PC-3 (cell line): ENCODE measurements at regions not wholly inside any gene's neighbourhood (a gene's known extent, or its start where the extent isn't known, plus 50 kb on each side); places are given as distances from the start of the nearest gene placed in this dataset.

ENCODE experiments used
- ATAC-seq: fragments of 200-7000 bp; cut with Tn5 transposase; 2 replicates; pipeline ENCODE4 v1.9.1; 2020; ENCODE audit warnings: mild to moderate bottlenecking, moderate library complexity
- BruUV-seq: library from RNA; stranded (reverse); fragments of 400-500 nt; replicated peaks from 2 replicates; lab custom pipeline; 2021; lab: Mats Ljungman, UMichigan
- CTCF ChIA-PET: fragments of 300-600 bp; sonication (Branson Sonifier 250); formaldehyde crosslinking; loops from one replicate; lab custom pipeline; 2022; ENCODE audit warnings: antibody characterized with exemption; lab: Charles Lee
- POLR2A ChIA-PET: fragments of 300-600 bp; sonication (Branson Sonifier 250); formaldehyde crosslinking; loops from one replicate; lab custom pipeline; 2022; ENCODE audit warnings: antibody characterized with exemption; ENCODE audit not compliant: unreplicated experiment; lab: Charles Lee
- DNase-seq: peaks from one replicate; pipeline ENCODE4 v3.0.0-alpha.2; 2015
- H2AFZ ChIP-seq: fragments of 300-600 bp; sonication (generic); 2 replicates; pipeline ENCODE4 v1.6.0; 2016; ENCODE audit warnings: antibody characterized with exemption, low read length
- H3F3A ChIP-seq: fragments of 300-600 bp; sonication (generic); one replicate; pipeline ENCODE4 v1.6.0; 2017; ENCODE audit warnings: antibody characterized with exemption, low read length, control low read depth, mild to moderate bottlenecking; ENCODE audit not compliant: unreplicated experiment
- H3K27ac ChIP-seq: fragments of 300-600 bp; sonication (generic); 2 replicates; pipeline ENCODE4 v1.5.1; 2016; ENCODE audit warnings: mild to moderate bottlenecking, low read length
- H3K27me3 ChIP-seq: fragments of 300-600 bp; sonication (generic); 2 replicates; pipeline ENCODE4 v1.6.1; 2016; ENCODE audit warnings: low read length, mixed read lengths
- H3K36me3 ChIP-seq: fragments of 300-600 bp; sonication (generic); 2 replicates; pipeline ENCODE4 v1.6.1; 2016; ENCODE audit warnings: low read depth, mixed run types, low read length, mixed read lengths
- H3K4me1 ChIP-seq: fragments of 300-600 bp; sonication (generic); 2 replicates; pipeline ENCODE4 v1.5.1; 2016; ENCODE audit warnings: low read length; ENCODE audit not compliant: insufficient read depth
- H3K4me2 ChIP-seq: fragments of 300-600 bp; sonication (generic); 2 replicates; pipeline ENCODE4 v1.6.0; 2016; ENCODE audit warnings: low read length
- H3K4me3 ChIP-seq: fragments of 300-600 bp; sonication (generic); 2 replicates; pipeline ENCODE4 v1.5.1; 2016; ENCODE audit warnings: mild to moderate bottlenecking, low read length, mixed read lengths
- H3K79me2 ChIP-seq: fragments of 300-600 bp; sonication (generic); 2 replicates; pipeline ENCODE4 v1.6.1; 2017; ENCODE audit warnings: low read length, mixed read lengths
- H3K9ac ChIP-seq: fragments of 300-600 bp; sonication (generic); 2 replicates; pipeline ENCODE4 v1.6.0; 2016; ENCODE audit warnings: mild to moderate bottlenecking, low read length
- H3K9me2 ChIP-seq: fragments of 300-600 bp; sonication (generic); replicated peaks from 2 replicates; pipeline ENCODE4 v1.6.1; 2016; ENCODE audit warnings: mixed run types, low read length, mixed read lengths
- H3K9me3 ChIP-seq: fragments of 300-600 bp; sonication (generic); 2 replicates; pipeline ENCODE4 v1.6.1; 2016; ENCODE audit warnings: low read length, mixed read lengths
- H4K20me1 ChIP-seq: fragments of 300-600 bp; sonication (generic); 2 replicates; pipeline ENCODE4 v1.6.1; 2016; ENCODE audit warnings: low read length, mixed read lengths
- CTCF ChIP-seq: fragments of 300-600 bp; sonication (generic); conservative IDR thresholded peaks from 2 replicates; pipeline ENCODE4 v1.5.1; 2017; ENCODE audit warnings: antibody characterized with exemption, low read depth, mild to moderate bottlenecking, low read length
- EZH2 ChIP-seq: fragments of 300-600 bp; sonication (generic); IDR thresholded peaks from one replicate; pipeline ENCODE4 v1.6.1; 2017; ENCODE audit warnings: antibody characterized with exemption, mild to moderate bottlenecking, low read length; ENCODE audit not compliant: unreplicated experiment
- EZH2phosphoT487 ChIP-seq: fragments of 300-600 bp; sonication (generic); IDR thresholded peaks from 2 replicates; pipeline ENCODE4 v1.6.1; 2018; ENCODE audit warnings: mild to moderate bottlenecking, antibody characterized with exemption, low read length, borderline replicate concordance
- intact Hi-C: fragments of 100-400 bp; cut with micrococcal nuclease; formaldehyde crosslinking; loops from 2 replicates; pipeline ENCODE4 v1.9.0; 2023

- H3K79me2 ChIP-seq = no peaks in the 10 kb centered on the region
- H3K27ac ChIP-seq = no peak overlapping the region
- no peaks in the 10 kb centered on the region for H3K4me1 ChIP-seq
- DNase-seq (peak; percentile 11), ATAC-seq (peak; percentile 96)
- no peaks in the 10 kb centered on the region for H4K20me1 ChIP-seq
- CTCF ChIA-PET = no interaction called here
- no peaks in the 10 kb centered on the region for H3K27me3 ChIP-seq
- no peaks in the 10 kb centered on the region for H3K9me2 ChIP-seq
- no TSS peak for BruUV-seq
- no peak overlapping the region for H3K4me2 ChIP-seq
- intact Hi-C loops = no loop called here
- H2AFZ ChIP-seq = no peak overlapping the region
- H3K9me3 ChIP-seq = 0 out of 2 replicates have a peak, but pooled peaks cover 4% of the 10 kb centered on the region
- POLR2A ChIA-PET = no interaction called here
- H3K4me3 ChIP-seq = no peak overlapping the region
- TF ChIP-seq EZH2 = no peak
- TF ChIP-seq EZH2phosphoT487 = no peak
- no peak for TF ChIP-seq CTCF
- H3K36me3 ChIP-seq = no peaks in the 10 kb centered on the region
- no peaks in the 10 kb centered on the region for H3F3A ChIP-seq
- no peak overlapping the region for H3K9ac ChIP-seq
Measured at GRCh38 chr7:126026421-126027088, 1096.9 kb upstream of the POT1 start.

- Histone ChIP-seq H3K4me2 (no peak overlapping the region), H3K27ac (no peak overlapping the region), H3K36me3 (no peaks in the 10 kb centered on the region), H3K79me2 (no peaks in the 10 kb centered on the region), H3K9me3 (no peaks in the 10 kb centered on the region), H4K20me1 (no peaks in the 10 kb centered on the region), H3K9me2 (no peaks in the 10 kb centered on the region), H3F3A (no peaks in the 10 kb centered on the region), H3K4me1 (no peaks in the 10 kb centered on the region), H3K9ac (no peak overlapping the region), H3K27me3 (no peaks in the 10 kb centered on the region), H2AFZ (no peak overlapping the region), H3K4me3 (no peak overlapping the region)
- no peak for ATAC-seq
- no peak for DNase-seq
- TF ChIP-seq EZH2phosphoT487 = no peak
- no peak for TF ChIP-seq CTCF
- TF ChIP-seq EZH2 = no peak
- ChIA-PET CTCF (no interaction called here), POLR2A (no interaction called here)
- intact Hi-C loops = no loop called here
- no TSS peak for BruUV-seq
Measured at GRCh38 chr7:126022452-126022851, 1092.8 kb upstream of the POT1 start.

- intact Hi-C loops = no loop called here
- Histone ChIP-seq H3K36me3 (no peaks in the 10 kb centered on the region), H3K27me3 (no peaks in the 10 kb centered on the region), H3K9ac (no peak overlapping the region), H4K20me1 (no peaks in the 10 kb centered on the region), H3K4me1 (no peaks in the 10 kb centered on the region), H3K9me2 (no peaks in the 10 kb centered on the region), H3K79me2 (no peaks in the 10 kb centered on the region), H3K4me3 (no peak overlapping the region), H3K9me3 (peaks cover 11% of the 10 kb centered on the region; the same call in 1 of the 2 replicates), H2AFZ (no peak overlapping the region), H3K4me2 (no peak overlapping the region), H3K27ac (no peak overlapping the region), H3F3A (no peaks in the 10 kb centered on the region)
- BruUV-seq = no TSS peak
- TF ChIP-seq EZH2phosphoT487 = no peak
- TF ChIP-seq CTCF = no peak
- TF ChIP-seq EZH2 = no peak
- ChIA-PET CTCF (no interaction called here), POLR2A (no interaction called here)
- peak; percentile 35; the same call in 1 of the 2 replicates for ATAC-seq
- DNase-seq = peak; percentile 4
Measured at GRCh38 chr7:126016722-126017121, 1087.1 kb upstream of the POT1 start.
